PFSK-1 (cell line): ENCODE measurements at regions not wholly inside any gene's neighbourhood (a gene's known extent, or its start where the extent isn't known, plus 50 kb on each side); places are given as distances from the start of the nearest gene placed in this dataset.

Source experiments
- FOXP2 ChIP-seq: optimal IDR thresholded peaks from 2 replicates; pipeline ENCODE3; 2011; ENCODE audit warnings: borderline replicate concordance, control low read depth, inconsistent platforms; ENCODE audit not compliant: insufficient read depth; ENCODE audit errors: extremely low read length, extremely low read depth
- POLR2AphosphoS5 ChIP-seq: IDR thresholded peaks from 2 replicates; pipeline ENCODE4 v1.6.1; 2012; ENCODE audit warnings: low read depth, mild to moderate bottlenecking, control low read depth, low read length, moderate library complexity
- REST ChIP-seq, 2 experiments: IDR thresholded peaks; 2 replicates each; pipeline versions ENCODE4 v1.6.1 to v1.8.0; 2011 to 2012; ENCODE audit warnings: low read depth in 2 of 2, low read length in 2 of 2, control low read depth in 1 of 2, inconsistent platforms in 1 of 2, mild to moderate bottlenecking in 1 of 2, moderate library complexity in 1 of 2; ENCODE audit not compliant: insufficient read depth in 1 of 2
- SIN3A ChIP-seq: IDR thresholded peaks from 2 replicates; pipeline ENCODE4 v1.6.1; 2012; ENCODE audit warnings: mild to moderate bottlenecking, low read length, moderate library complexity, borderline replicate concordance; ENCODE audit not compliant: insufficient read depth
- TAF1 ChIP-seq: IDR thresholded peaks from 2 replicates; pipeline ENCODE4 v1.6.1; 2012; ENCODE audit warnings: low read length, control low read depth, borderline replicate concordance; ENCODE audit not compliant: insufficient read depth

- TF ChIP-seq SIN3A, result no peak
- no peak for TF ChIP-seq POLR2AphosphoS5
- TF ChIP-seq REST (IDR thresholded peaks at IDR 0.05; ENCODE audit: insufficient read depth in 1 of 2, low read depth in 2 of 2, low read length in 2 of 2), result no peak
- no peak for TF ChIP-seq TAF1
- TF ChIP-seq FOXP2, result no peak
These were observed 631.0 kb upstream of the PKN2 start for GRCh38 chr1:88053065-88053464.
